ENCODE measurements at regions not wholly inside any gene's neighbourhood (a gene's known extent, or its start where the extent isn't known, plus 50 kb on each side); places are given as distances from the start of the nearest gene placed in this dataset.

GRCh38 chr16:65446427-65446826 is 324.6 kb upstream of the CDH11 start:
- H3K18ac ChIP-seq (ENCODE audit: low read depth, low read length), result no peak overlapping the region
- H2AFZ ChIP-seq (replicated peaks; ENCODE audit: low read length, poor library complexity), result no peak overlapping the region
- no peaks in the 10 kb centered on the region for H3K9me1 ChIP-seq (ENCODE audit: insufficient read depth, low read length)
- H3K27ac ChIP-seq (ENCODE audit: insufficient read depth, low read length), result no peak overlapping the region
- no peak overlapping the region for H2BK5ac ChIP-seq (ENCODE audit: low read depth, low read length, poor library complexity, severe bottlenecking)
- H2AK5ac ChIP-seq (ENCODE audit: low read depth, low read length), result no peak overlapping the region
- WGBS, 2 experiments (ENCODE audit: extremely low coverage in 2 of 2, insufficient read length in 1 of 2), result 83% methylated on average over 2 of the region's 2 CpGs; no CpG with 5 or more reads in 1 of the 2 experiments
- dilution Hi-C loops (cut with HindIII; ENCODE audit: low sequenced_read_pairs, unreplicated experiment), result no loop called here
- H3K9me3 ChIP-seq (ENCODE audit: control insufficient read depth, insufficient read depth, low read length), result peaks cover 2% of the 10 kb centered on the region; the same call in 1 of the 2 replicates
- intact Hi-C loops (cut with micrococcal nuclease), result no loop called here
- H2AK9ac ChIP-seq (replicated peaks; ENCODE audit: low read depth, low read length, poor library complexity), result no peak overlapping the region
- DNase-seq (no peak), ATAC-seq (ENCODE audit: low read depth) (no peak)
- no peak overlapping the region for H3K9ac ChIP-seq (ENCODE audit: low read depth, low read length)
- ChIA-PET POLR2A (ENCODE audit: unreplicated experiment) (no interaction called here), CTCF (interaction anchor here (0.6 kb wide), 1 partner anchor 355 kb away, joined by 3 read pairs; no protein-coding TSS in a partner anchor)
- no peak overlapping the region for H3K4me3 ChIP-seq (ENCODE audit: insufficient read depth, low read depth, low read length)
- H3K27me3 ChIP-seq (ENCODE audit: control insufficient read depth, insufficient read depth, low read length), result peaks cover 5% of the 10 kb centered on the region
- no peak overlapping the region for H3K4ac ChIP-seq (ENCODE audit: low read depth, low read length)
- H3K36me3 ChIP-seq (ENCODE audit: control insufficient read depth, insufficient read depth, low read length), result no peaks in the 10 kb centered on the region
- no peaks in the 10 kb centered on the region for H3K79me1 ChIP-seq (ENCODE audit: low read depth in 1 of 2, low read length in 2 of 2)
- no peak overlapping the region for H2BK15ac ChIP-seq (ENCODE audit: low read depth, low read length)
- no TSS peak for BruUV-seq (replicated peaks)
- TF ChIP-seq RCOR1 (IDR thresholded peaks at IDR 0.05; ENCODE audit: insufficient replicate concordance, low read length), result no peak
- no peak for TF ChIP-seq NFE2L2 (IDR thresholded peaks at IDR 0.05; ENCODE audit: low read depth, low read length)
- TF ChIP-seq POLR2A (IDR thresholded peaks at IDR 0.05; ENCODE audit: low read depth, low read length), result no peak
- no peak for TF ChIP-seq MXI1 (IDR thresholded peaks at IDR 0.05; ENCODE audit: borderline replicate concordance, low read depth, low read length)
- TF ChIP-seq, protein P1, sequence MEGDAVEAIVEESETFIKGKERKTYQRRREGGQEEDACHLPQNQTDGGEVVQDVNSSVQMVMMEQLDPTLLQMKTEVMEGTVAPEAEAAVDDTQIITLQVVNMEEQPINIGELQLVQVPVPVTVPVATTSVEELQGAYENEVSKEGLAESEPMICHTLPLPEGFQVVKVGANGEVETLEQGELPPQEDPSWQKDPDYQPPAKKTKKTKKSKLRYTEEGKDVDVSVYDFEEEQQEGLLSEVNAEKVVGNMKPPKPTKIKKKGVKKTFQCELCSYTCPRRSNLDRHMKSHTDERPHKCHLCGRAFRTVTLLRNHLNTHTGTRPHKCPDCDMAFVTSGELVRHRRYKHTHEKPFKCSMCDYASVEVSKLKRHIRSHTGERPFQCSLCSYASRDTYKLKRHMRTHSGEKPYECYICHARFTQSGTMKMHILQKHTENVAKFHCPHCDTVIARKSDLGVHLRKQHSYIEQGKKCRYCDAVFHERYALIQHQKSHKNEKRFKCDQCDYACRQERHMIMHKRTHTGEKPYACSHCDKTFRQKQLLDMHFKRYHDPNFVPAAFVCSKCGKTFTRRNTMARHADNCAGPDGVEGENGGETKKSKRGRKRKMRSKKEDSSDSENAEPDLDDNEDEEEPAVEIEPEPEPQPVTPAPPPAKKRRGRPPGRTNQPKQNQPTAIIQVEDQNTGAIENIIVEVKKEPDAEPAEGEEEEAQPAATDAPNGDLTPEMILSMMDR (conservative IDR thresholded peaks at IDR 0.05; ENCODE audit: low read depth, low read length), result no peak
- TF ChIP-seq SMC3 (IDR thresholded peaks at IDR 0.05; ENCODE audit: low read depth, low read length), result no peak
- TF ChIP-seq RAD21 (IDR thresholded peaks at IDR 0.05; ENCODE audit: low read length), result no peak
- no peak for TF ChIP-seq CEBPB (IDR thresholded peaks at IDR 0.05; ENCODE audit: low read depth, low read length)
- H3K14ac ChIP-seq (replicated peaks; ENCODE audit: low read depth, low read length), result no peak overlapping the region
- no peak overlapping the region for H4K8ac ChIP-seq (ENCODE audit: low read depth in 2 of 2, low read length in 2 of 2)
- H3K23ac ChIP-seq (ENCODE audit: low read depth, low read length), result no peak overlapping the region
- H3K4me2 ChIP-seq (ENCODE audit: low read depth, low read length), result no peak overlapping the region
- H2BK20ac ChIP-seq (ENCODE audit: low read depth, low read length), result no peak overlapping the region
- in situ Hi-C loops (cut with MboI; ENCODE audit: low sequenced_read_pairs), result no loop called here
- H4K20me1 ChIP-seq (ENCODE audit: insufficient read depth, low read length), result no peaks in the 10 kb centered on the region
- no peak overlapping the region for H2BK120ac ChIP-seq (ENCODE audit: low read depth, low read length)
- no peak overlapping the region for H3K56ac ChIP-seq (ENCODE audit: extremely low read depth, insufficient read depth, low read length)
- H4K5ac ChIP-seq (ENCODE audit: low read depth, low read length), result no peak overlapping the region
- H3K4me1 ChIP-seq (ENCODE audit: control insufficient read depth, insufficient read depth, low read length), result no peaks in the 10 kb centered on the region
- H4K91ac ChIP-seq (ENCODE audit: insufficient read depth, low read depth, low read length), result no peak overlapping the region
